Activated CD4-positive, alpha-beta T cell treated with anti-CD3 and anti-CD28 coated beads, Interleukin-2, amount 10 ng/mL, durations not matched to agents 7 days and 5 days (primary cell): ENCODE measurements at regions not wholly inside any gene's neighbourhood (a gene's known extent, or its start where the extent isn't known, plus 50 kb on each side); places are given as distances from the start of the nearest gene placed in this dataset.
A peak's percentile ranks its signal among the peaks of the same experiment; 100 is the strongest.

Source experiments
- CTCF ChIA-PET: fragments of 350-600 bp; sonication (Branson Sonifier 250); formaldehyde crosslinking; loops from one replicate; lab custom pipeline; 2021; ENCODE audit warnings: antibody characterized with exemption; lab: Charles Lee
- POLR2A ChIA-PET: fragments of 350-600 bp; sonication (Branson Sonifier 250); formaldehyde crosslinking; loops from one replicate; lab custom pipeline; 2021; ENCODE audit warnings: antibody characterized with exemption; lab: Charles Lee
- DNase-seq: peaks from one replicate; pipeline ENCODE4 v3.0.0-alpha.2; 2020
- H3K27ac Mint-ChIP-seq: one replicate; pipeline ENCODE4 v1.8.0; 2021; ENCODE audit warnings: mild to moderate bottlenecking, moderate library complexity, mixed read lengths
- H3K27me3 Mint-ChIP-seq: one replicate; pipeline ENCODE4 v1.8.0; 2021; ENCODE audit warnings: mixed read lengths
- H3K36me3 Mint-ChIP-seq: one replicate; pipeline ENCODE4 v1.8.0; 2021; ENCODE audit warnings: low read depth, mixed read lengths
- H3K4me1 Mint-ChIP-seq: one replicate; pipeline ENCODE4 v1.8.0; 2021; ENCODE audit warnings: mixed read lengths
- H3K4me3 Mint-ChIP-seq: one replicate; pipeline ENCODE4 v1.8.0; 2021; ENCODE audit warnings: mild to moderate bottlenecking, moderate library complexity, mixed read lengths
- H3K9me3 Mint-ChIP-seq: one replicate; pipeline ENCODE4 v1.8.0; 2021; ENCODE audit warnings: mixed read lengths

- H3K27me3 Mint-ChIP-seq = no peaks in the 10 kb centered on the region
- no peak for DNase-seq
Measured at GRCh38 chr16:11491524-11491923, 95.2 kb downstream of the LITAF start.

GRCh38 chr16:11492808-11493530, 93.8 kb downstream of the LITAF start:
- peaks cover 3% of the 10 kb centered on the region for H3K36me3 Mint-ChIP-seq
- H3K9me3 Mint-ChIP-seq = peaks cover 11% of the 10 kb centered on the region
- H3K4me3 Mint-ChIP-seq = no peak overlapping the region
- H3K4me1 Mint-ChIP-seq = peaks cover 37% of the 10 kb centered on the region
- no peak for DNase-seq
- H3K27me3 Mint-ChIP-seq = no peaks in the 10 kb centered on the region
- ChIA-PET CTCF (interaction anchor here (1.4 kb wide), 1 partner anchor 304 kb away, joined by 3 read pairs; the partner anchor contains the start of gene ZC3H7A), POLR2A (no interaction called here)
- H3K27ac Mint-ChIP-seq = peak overlapping the region; percentile 13

More at GRCh38 chr16:11491524-11491923, 95.2 kb downstream of the LITAF start:
- H3K4me1 Mint-ChIP-seq = peaks cover 23% of the 10 kb centered on the region
- ChIA-PET CTCF (interaction anchor here (1.4 kb wide), 1 partner anchor 306 kb away, joined by 3 read pairs; the partner anchor contains the start of gene ZC3H7A), POLR2A (no interaction called here)
- peaks cover 11% of the 10 kb centered on the region for H3K9me3 Mint-ChIP-seq
- H3K27ac Mint-ChIP-seq = no peak overlapping the region
- H3K4me3 Mint-ChIP-seq = no peak overlapping the region
- peaks cover 3% of the 10 kb centered on the region for H3K36me3 Mint-ChIP-seq

DNA sequence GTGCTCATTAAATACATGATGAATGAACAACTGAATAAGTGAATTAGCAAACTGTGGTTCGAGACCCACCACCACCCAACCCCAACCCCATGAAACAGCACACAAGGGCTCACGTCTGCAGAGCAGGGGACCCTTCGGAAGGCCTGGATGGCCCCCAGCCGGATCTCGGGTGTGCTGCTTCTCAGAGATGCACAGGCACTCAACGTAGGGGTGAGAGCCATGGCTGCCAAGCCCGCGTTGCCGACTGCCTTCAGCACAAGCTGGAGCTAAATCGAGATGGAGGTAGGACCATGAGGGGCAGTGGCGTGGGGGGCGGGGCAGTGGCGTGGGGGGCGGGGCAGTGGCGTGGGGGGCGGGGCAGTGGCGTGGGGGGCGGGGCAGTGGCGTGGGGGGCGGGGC, 93.2 kb downstream of the LITAF start:
- H3K27me3 Mint-ChIP-seq = no peaks in the 10 kb centered on the region
- peaks cover 11% of the 10 kb centered on the region for H3K9me3 Mint-ChIP-seq
- no peak overlapping the region for H3K4me3 Mint-ChIP-seq

DNA sequence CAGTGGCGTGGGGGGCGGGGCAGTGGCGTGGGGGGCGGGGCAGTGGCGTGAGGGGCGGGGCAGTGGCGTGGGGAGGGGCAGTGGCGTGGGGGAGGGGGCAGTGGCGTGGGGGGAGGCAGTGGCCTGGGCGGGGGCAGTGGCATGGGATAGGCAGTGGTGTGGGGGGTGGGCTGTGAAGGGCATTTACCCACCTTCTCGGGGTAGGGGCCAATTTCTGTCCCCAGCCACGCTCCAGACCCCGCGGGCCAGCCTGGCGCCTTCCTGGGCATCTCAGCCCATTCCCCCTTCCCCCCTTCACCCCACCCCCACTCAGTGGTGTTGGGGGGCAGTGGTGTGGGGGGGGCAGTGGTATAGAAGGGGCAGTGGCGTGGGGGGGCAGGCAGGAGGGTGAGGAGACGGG, 92.7 kb downstream of the LITAF start:
- POLR2A ChIA-PET = no interaction called here
- H3K4me1 Mint-ChIP-seq = peaks cover 42% of the 10 kb centered on the region
- peaks cover 11% of the 10 kb centered on the region for H3K9me3 Mint-ChIP-seq
- H3K36me3 Mint-ChIP-seq = peaks cover 3% of the 10 kb centered on the region
- DNase-seq = no peak
- no peaks in the 10 kb centered on the region for H3K27me3 Mint-ChIP-seq
- H3K4me3 Mint-ChIP-seq = no peak overlapping the region
- H3K27ac Mint-ChIP-seq = no peak overlapping the region
- CTCF ChIA-PET = no interaction called here

More for the DNA sequence above, 93.2 kb downstream of the LITAF start:
- ChIA-PET POLR2A (no interaction called here), CTCF (no interaction called here)
- DNase-seq = no peak
- Mint-ChIP-seq H3K36me3 (peaks cover 3% of the 10 kb centered on the region), H3K4me1 (peaks cover 39% of the 10 kb centered on the region), H3K27ac (no peak overlapping the region)

DNA sequence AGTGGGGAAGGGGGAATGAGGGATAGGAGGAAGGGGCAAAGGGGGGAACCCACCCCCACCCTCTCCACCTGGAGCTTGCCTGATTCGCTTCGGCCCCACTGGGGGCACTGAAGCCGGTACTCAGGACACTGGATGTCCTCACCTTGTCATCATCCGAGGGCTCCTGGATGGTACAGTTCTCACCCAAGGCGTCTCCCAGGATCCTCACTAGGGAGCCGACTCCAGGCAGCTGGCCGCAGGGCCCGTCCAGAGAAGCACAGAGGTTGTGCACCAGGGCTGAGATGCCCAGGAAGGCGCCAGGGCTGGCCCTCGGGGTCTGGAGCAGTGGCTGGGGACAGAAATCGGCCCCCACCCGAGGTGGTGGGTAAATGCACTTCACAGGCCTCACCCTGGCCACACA, 92.3 kb downstream of the LITAF start:
- no peak overlapping the region for H3K4me3 Mint-ChIP-seq
- ChIA-PET CTCF (interaction anchor here (0.7 to 0.8 kb wide), 2 partner anchors 10 to 29 kb away, joined by 3 read pairs; no protein-coding TSS in a partner anchor), POLR2A (no interaction called here)
- no peak overlapping the region for H3K27ac Mint-ChIP-seq
- peaks cover 42% of the 10 kb centered on the region for H3K4me1 Mint-ChIP-seq
- H3K36me3 Mint-ChIP-seq = peaks cover 3% of the 10 kb centered on the region
- DNase-seq = no peak
- H3K27me3 Mint-ChIP-seq = no peaks in the 10 kb centered on the region
- peaks cover 11% of the 10 kb centered on the region for H3K9me3 Mint-ChIP-seq

DNA sequence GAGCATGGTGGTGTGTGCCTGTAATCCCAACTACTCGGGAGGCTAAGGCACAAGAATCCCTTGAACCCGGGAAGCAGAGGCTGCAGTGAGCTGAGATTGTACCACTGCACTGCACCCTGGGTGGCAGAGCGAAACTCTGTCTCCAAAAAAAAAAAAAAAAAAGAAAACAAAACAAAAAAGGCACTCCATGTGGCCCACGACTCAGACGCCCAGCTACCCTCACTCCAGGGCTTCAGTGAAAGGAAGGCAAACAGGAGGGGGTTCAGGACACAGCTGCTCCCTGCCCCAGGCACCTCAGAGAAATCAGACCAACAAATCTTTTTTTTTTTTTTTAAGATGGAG, 91.7 kb downstream of the LITAF start:
- peak overlapping the region; percentile 65 for H3K27ac Mint-ChIP-seq
- H3K27me3 Mint-ChIP-seq = no peaks in the 10 kb centered on the region
- ChIA-PET POLR2A (no interaction called here), CTCF (interaction anchor here (0.6 to 1.4 kb wide), 6 partner anchors 10 to 868 kb away, joined by 3 to 5 read pairs (median 3); no protein-coding TSS in a partner anchor)
- peaks cover 11% of the 10 kb centered on the region for H3K9me3 Mint-ChIP-seq
- H3K4me3 Mint-ChIP-seq = no peak overlapping the region
- DNase-seq = no peak
- peaks cover 42% of the 10 kb centered on the region for H3K4me1 Mint-ChIP-seq
- H3K36me3 Mint-ChIP-seq = peaks cover 3% of the 10 kb centered on the region
